ES-I3 (cell line): ENCODE measurements at regions not wholly inside any gene's neighbourhood (a gene's known extent, or its start where the extent isn't known, plus 50 kb on each side); places are given as distances from the start of the nearest gene placed in this dataset.

Experiments used
- H3K36me3 ChIP-seq: 2 replicates; pipeline ENCODE4 v1.6.1; 2013; ENCODE audit warnings: mild to moderate bottlenecking, low read length, control low read depth, moderate library complexity; ENCODE audit not compliant: insufficient read depth
- H3K4me1 ChIP-seq: 2 replicates; pipeline ENCODE4 v1.6.1; 2013; ENCODE audit warnings: mild to moderate bottlenecking, control low read depth, low read length; ENCODE audit not compliant: insufficient read depth
- H3K9ac ChIP-seq: 2 replicates; pipeline ENCODE4 v1.6.1; 2013; ENCODE audit warnings: low read depth, mild to moderate bottlenecking, low read length, moderate library complexity
- H3K9me3 ChIP-seq: 2 replicates; pipeline ENCODE4 v1.6.1; 2013; ENCODE audit warnings: mild to moderate bottlenecking, low read length, moderate library complexity; ENCODE audit not compliant: control insufficient read depth, insufficient read depth

- H3K9ac ChIP-seq: no peak overlapping the region
Measured at GRCh38 chr16:61409604-61410003, 626.6 kb downstream of the CDH8 start.

DNA sequence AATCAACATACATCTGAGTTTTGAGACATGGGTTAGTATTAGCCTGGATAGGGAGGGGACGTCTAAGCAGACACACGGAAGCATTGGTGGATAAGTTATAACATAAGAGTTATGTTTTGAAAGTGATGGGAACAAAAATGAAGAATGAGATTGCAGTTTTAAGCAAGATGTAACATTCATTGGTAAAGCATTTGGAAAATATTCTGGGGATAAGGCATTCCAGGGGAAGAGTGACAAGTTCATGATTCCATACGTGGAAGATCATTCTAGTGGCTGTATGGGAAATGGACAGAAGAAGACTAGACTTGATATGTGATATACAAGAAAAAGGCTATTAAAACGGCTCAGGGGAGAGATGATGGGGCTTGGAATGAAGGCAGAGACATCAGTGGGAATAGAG lies 632.9 kb downstream of the CDH8 start:
- Histone ChIP-seq H3K36me3 (no peaks in the 10 kb centered on the region), H3K9ac (no peak overlapping the region), H3K9me3 (no peaks in the 10 kb centered on the region), H3K4me1 (no peaks in the 10 kb centered on the region)

More at GRCh38 chr16:61409604-61410003, 626.6 kb downstream of the CDH8 start:
- no peaks in the 10 kb centered on the region for H3K4me1 ChIP-seq
- H3K9me3 ChIP-seq: no peaks in the 10 kb centered on the region
- no peaks in the 10 kb centered on the region for H3K36me3 ChIP-seq

DNA sequence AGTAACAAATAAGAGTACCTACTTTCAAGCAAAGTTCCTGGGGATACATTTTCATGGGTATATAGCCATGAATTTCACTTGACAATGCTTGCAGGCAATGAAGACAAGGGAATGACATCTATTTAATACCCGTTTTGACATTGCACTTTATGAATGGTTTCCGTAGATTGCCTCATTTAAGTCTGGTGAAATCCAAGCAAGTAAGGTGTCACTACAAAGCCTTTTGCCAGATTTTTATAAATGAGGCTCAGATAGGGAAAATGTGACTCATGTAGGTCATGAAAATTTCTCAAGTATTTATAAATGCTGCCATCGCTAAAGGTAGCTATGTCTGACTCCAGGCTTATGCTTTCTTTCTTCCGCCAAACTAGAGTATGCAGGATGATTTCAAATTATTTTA lies 644.3 kb downstream of the CDH8 start:
- Histone ChIP-seq H3K9me3 (no peaks in the 10 kb centered on the region), H3K4me1 (no peaks in the 10 kb centered on the region), H3K36me3 (no peaks in the 10 kb centered on the region), H3K9ac (no peak overlapping the region)

- Histone ChIP-seq H3K4me1 (no peaks in the 10 kb centered on the region), H3K36me3 (no peaks in the 10 kb centered on the region), H3K9ac (no peak overlapping the region), H3K9me3 (no peaks in the 10 kb centered on the region)
Measured at GRCh38 chr16:61390965-61391637, 645.1 kb downstream of the CDH8 start.

GRCh38 chr16:61385392-61386071 lies 650.7 kb downstream of the CDH8 start:
- Histone ChIP-seq H3K9me3 (no peaks in the 10 kb centered on the region), H3K4me1 (no peaks in the 10 kb centered on the region), H3K9ac (no peak overlapping the region), H3K36me3 (no peaks in the 10 kb centered on the region)

DNA sequence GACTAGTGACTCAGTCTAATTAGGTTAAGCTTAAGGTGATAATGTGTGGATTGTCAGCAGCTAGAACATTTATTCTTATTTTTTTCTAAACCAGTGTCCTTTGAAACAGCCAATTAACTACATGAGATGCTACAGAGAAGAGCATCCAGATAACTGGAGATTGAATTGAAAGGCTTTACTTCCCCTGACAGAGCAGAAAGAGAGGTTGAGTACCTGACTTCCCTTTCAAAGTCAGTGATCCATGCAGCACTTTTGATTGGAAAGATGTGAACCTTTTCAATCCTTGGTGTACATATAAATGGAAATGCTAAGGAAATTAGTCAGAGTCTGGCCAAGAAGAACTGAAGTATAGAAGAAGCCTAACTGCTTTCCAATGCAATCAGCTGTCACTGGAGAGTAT lies 653.8 kb downstream of the CDH8 start:
- no peaks in the 10 kb centered on the region for H3K36me3 ChIP-seq
- H3K9me3 ChIP-seq: no peaks in the 10 kb centered on the region
- no peaks in the 10 kb centered on the region for H3K4me1 ChIP-seq
- H3K9ac ChIP-seq: no peak overlapping the region

DNA sequence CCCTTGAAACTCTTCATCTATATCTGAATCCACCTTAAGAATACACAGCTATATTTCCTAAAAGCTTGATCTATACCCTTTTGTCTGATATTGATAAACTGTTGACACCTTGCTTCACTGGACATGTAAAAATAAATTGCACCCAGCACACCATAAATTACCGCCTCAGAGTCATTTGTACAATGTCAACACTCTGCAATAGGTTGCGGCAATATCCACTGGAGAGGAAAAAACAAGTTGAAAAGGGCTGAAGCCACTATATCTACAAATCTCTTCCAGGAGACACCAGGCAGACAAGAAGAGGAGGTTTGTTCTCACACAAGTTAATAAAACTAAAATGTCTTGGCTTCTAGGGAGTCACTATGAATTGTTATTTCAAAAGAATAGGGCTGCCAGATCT lies 656.9 kb downstream of the CDH8 start:
- Histone ChIP-seq H3K9me3 (no peaks in the 10 kb centered on the region), H3K4me1 (no peaks in the 10 kb centered on the region), H3K9ac (no peak overlapping the region), H3K36me3 (no peaks in the 10 kb centered on the region)

DNA sequence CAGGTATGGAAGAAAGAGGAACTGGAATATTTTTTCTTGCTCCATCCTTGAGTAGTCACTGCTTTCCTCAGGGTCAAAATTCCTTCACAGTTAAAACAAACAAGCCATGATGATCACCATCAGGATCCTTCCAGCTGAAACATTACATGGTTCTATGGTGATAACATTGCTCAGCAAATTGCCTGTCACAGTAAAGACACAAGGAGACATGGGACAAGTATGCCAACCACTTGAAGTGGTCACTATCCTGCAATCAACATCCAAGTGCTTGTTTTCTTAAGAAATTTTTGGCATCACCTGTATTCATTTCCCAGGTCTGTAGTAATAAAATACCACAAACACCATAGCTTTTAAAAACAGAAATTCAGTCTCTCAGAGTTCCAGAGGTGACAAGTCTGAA lies 662.2 kb downstream of the CDH8 start:
- Histone ChIP-seq H3K9me3 (no peaks in the 10 kb centered on the region), H3K4me1 (no peaks in the 10 kb centered on the region), H3K9ac (no peak overlapping the region), H3K36me3 (no peaks in the 10 kb centered on the region)

DNA sequence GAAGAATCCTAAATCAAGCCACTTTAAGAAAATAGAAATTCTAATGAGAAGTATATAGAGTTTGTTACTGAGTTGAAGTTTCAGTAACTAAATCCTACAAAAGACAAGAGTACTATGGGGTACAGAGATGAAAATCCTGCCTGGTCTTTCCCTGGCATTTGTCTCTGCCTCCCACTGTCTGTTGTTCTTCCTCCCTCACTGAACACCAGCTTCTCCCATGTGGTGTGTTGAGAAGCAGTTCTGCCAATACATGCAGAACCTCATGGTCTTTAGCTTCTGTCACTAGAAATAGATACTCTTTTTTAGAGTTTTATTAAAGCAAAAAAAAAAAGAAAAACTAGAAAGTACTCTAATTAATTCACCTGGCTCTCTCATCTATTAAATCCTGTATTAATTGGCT lies 664.4 kb downstream of the CDH8 start:
- Histone ChIP-seq H3K4me1 (no peaks in the 10 kb centered on the region), H3K9me3 (no peaks in the 10 kb centered on the region), H3K36me3 (no peaks in the 10 kb centered on the region), H3K9ac (no peak overlapping the region)

DNA sequence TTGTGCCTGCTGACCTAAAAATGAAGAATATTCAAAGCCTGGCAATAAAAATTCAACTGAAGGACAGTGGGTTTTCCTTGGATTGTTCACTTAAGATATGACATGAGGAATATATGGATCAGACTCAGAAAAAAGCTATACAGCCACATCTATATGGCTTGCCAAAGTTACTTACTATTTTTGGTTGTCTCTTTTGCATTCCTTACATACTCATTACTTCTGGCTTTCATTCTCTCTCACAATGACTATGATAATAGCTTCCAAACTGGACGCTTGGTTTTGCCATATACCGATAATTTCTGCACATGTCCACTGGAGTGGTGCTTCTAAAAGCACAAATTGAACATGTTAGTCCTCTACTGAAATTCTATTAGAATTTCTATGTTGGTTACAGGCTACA lies 664.9 kb downstream of the CDH8 start:
- no peaks in the 10 kb centered on the region for H3K4me1 ChIP-seq
- no peaks in the 10 kb centered on the region for H3K9me3 ChIP-seq
- no peak overlapping the region for H3K9ac ChIP-seq
- H3K36me3 ChIP-seq: no peaks in the 10 kb centered on the region

DNA sequence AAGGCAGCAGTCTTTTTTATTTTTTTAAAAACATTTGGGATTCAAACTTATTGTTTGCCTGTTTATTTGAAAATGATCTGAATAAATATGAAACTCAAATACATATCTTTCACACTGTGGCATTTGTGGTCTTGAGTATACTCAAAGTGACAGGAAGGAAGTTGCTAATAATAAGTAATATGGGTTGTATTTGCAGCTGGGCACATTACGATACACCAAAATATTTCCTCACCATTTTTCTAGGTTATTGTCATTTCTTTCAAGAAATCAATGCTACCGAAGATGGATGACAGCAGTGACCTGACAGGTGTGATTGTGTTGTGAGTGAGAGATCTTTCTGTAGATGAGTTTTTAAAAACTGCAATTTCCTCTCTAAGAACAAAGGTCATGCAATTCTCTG lies 665.7 kb downstream of the CDH8 start:
- H3K36me3 ChIP-seq: no peaks in the 10 kb centered on the region
- no peaks in the 10 kb centered on the region for H3K9me3 ChIP-seq
- H3K9ac ChIP-seq: no peak overlapping the region
- H3K4me1 ChIP-seq: no peaks in the 10 kb centered on the region

GRCh38 chr16:61366006-61366405 lies 670.2 kb downstream of the CDH8 start:
- H3K4me1 ChIP-seq: no peaks in the 10 kb centered on the region
- H3K36me3 ChIP-seq: no peaks in the 10 kb centered on the region
- no peak overlapping the region for H3K9ac ChIP-seq
- no peaks in the 10 kb centered on the region for H3K9me3 ChIP-seq

DNA sequence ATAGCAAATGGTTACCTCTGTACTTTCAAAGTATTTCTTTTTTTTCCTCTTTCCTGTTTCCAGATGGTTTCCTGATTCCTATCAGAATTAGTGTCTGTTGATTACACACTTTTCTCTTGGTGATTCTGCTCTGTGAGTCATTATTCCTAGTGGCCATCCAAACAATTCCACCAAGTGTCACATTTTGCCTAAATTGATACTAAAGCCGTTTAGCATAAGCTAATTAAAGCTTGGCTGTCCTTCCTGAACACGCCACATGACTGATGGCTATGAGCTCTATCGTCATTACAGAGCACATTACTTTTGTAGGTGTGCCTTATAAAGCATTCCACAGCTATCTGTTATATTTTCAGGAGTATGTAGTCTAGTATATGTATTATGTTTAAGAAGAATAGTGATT lies 671.2 kb downstream of the CDH8 start:
- Histone ChIP-seq H3K4me1 (no peaks in the 10 kb centered on the region), H3K36me3 (no peaks in the 10 kb centered on the region), H3K9ac (no peak overlapping the region)

DNA sequence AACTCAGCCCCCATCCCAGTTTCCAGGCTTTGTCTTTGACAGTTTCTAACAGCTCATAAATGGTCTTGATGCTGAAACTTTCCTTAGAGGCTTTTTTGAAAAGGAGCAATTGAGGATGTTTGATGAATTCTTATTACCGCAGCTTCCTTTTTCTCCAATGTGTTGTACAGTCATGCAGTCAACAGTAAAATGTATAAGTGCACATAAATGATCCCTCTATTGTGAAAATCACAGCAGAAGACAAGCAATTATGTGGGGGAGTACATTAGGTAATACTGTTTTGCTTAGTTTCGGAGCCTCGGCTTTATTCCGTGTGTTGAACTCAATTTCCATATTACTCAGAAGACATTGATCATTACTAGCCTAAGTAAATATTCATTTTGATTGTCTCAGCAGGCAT lies 673.7 kb downstream of the CDH8 start:
- Histone ChIP-seq H3K36me3 (no peaks in the 10 kb centered on the region), H3K4me1 (no peaks in the 10 kb centered on the region), H3K9me3 (no peaks in the 10 kb centered on the region), H3K9ac (no peak overlapping the region)

More for the DNA sequence above, 671.2 kb downstream of the CDH8 start:
- H3K9me3 ChIP-seq: no peaks in the 10 kb centered on the region

DNA sequence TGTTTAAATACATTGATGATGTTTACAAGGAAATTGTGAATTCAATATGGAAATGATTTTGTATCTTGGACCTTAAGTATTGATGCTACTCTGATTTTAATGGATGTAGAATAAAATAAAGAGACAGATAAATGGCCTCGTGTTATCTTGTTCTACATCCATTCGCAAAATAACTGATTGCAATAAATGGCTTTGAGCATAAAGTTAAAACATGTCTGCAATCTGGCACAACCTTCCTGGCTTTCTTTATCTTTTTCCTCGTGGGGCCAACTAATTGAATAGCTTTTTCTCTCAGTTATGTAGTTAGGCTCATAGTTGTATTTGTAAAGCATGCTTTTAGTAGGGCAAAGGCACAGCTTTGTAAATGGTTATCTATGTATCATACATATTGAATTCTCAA lies 691.4 kb downstream of the CDH8 start:
- Histone ChIP-seq H3K4me1 (no peaks in the 10 kb centered on the region), H3K36me3 (no peaks in the 10 kb centered on the region), H3K9me3 (no peaks in the 10 kb centered on the region), H3K9ac (no peak overlapping the region)
